SK-N-MC (cell line): ENCODE measurements at regions not wholly inside any gene's neighbourhood (a gene's known extent, or its start where the extent isn't known, plus 50 kb on each side); places are given as distances from the start of the nearest gene placed in this dataset.
A peak's percentile ranks its signal among the peaks of the same experiment; 100 is the strongest.
"Not testable (repeated sequence)": the region's sequence is repeated elsewhere in the genome, so short reads cannot be mapped to it uniquely, and the experiment has no call there.

Experiments
- DNase-seq: peaks from one replicate; pipeline ENCODE4 v3.0.0-alpha.2; 2011; ENCODE audit warnings: low read depth, low spot score
- H3K27ac ChIP-seq: fragments of 200-600 bp; sonication (generic); 2 replicates; pipeline ENCODE4 v1.5.1; 2016; ENCODE audit warnings: mixed run types
- H3K36me3 ChIP-seq: fragments of 200-600 bp; sonication (generic); 2 replicates; pipeline ENCODE4 v1.6.1; 2017; ENCODE audit warnings: antibody characterized with exemption, low read length, mixed read lengths; ENCODE audit not compliant: insufficient read depth
- H3K4me3 ChIP-seq: fragments of 200-600 bp; sonication (generic); 2 replicates; pipeline ENCODE4 v1.5.1; 2016
- H3K9ac ChIP-seq: fragments of 200-600 bp; sonication (generic); 2 replicates; pipeline ENCODE4 v1.8.0; 2017; ENCODE audit warnings: mixed run types, mixed read lengths; ENCODE audit not compliant: insufficient read length
- H3K9me3 ChIP-seq: fragments of 200-600 bp; sonication (generic); 2 replicates; pipeline ENCODE4 v1.6.1; 2017; ENCODE audit warnings: low read depth, mild to moderate bottlenecking, antibody characterized with exemption, low read length, moderate library complexity, mixed read lengths
- EZH2 ChIP-seq: fragments of 200-600 bp; sonication (generic); IDR thresholded peaks from one replicate; pipeline ENCODE4 v1.6.1; 2017; ENCODE audit warnings: antibody characterized with exemption
- FOXP2 ChIP-seq: optimal IDR thresholded peaks from 2 replicates; pipeline ENCODE3; 2011; ENCODE audit warnings: mild to moderate bottlenecking, moderate library complexity; ENCODE audit not compliant: insufficient read depth; ENCODE audit errors: extremely low read length, control extremely low read depth
- POLR2AphosphoS5 ChIP-seq: IDR thresholded peaks from 2 replicates; pipeline ENCODE4 v1.6.1; 2012; ENCODE audit warnings: mild to moderate bottlenecking, low read depth, low read length, borderline replicate concordance

DNA sequence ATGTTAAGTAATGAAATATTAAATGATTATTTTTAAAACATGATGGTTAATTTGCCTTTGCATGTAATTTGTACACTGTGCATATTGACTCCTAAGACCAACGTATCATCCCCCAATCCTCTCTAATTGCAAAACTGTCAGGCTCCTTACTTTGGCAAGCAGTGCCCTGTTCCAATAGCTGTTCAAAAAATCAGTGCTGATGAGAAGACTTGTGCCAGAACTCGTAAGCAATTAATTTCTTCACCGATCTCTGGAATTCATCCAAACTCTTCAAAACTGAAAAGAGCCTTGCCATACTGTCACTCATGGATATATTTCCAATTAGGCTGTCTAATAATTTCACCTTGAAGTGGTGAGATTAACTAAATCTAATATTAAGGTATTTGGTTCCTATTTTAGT is 493.9 kb upstream of the NDST4 start:
- H3K9ac ChIP-seq: no peak overlapping the region
- H3K27ac ChIP-seq: no peak overlapping the region
- TF ChIP-seq FOXP2 (no peak), EZH2 (no peak), POLR2AphosphoS5 (no peak)
- no peak for DNase-seq
- H3K4me3 ChIP-seq: no peak overlapping the region
- H3K36me3 ChIP-seq: no peaks in the 10 kb centered on the region
- H3K9me3 ChIP-seq: no peaks in the 10 kb centered on the region

DNA sequence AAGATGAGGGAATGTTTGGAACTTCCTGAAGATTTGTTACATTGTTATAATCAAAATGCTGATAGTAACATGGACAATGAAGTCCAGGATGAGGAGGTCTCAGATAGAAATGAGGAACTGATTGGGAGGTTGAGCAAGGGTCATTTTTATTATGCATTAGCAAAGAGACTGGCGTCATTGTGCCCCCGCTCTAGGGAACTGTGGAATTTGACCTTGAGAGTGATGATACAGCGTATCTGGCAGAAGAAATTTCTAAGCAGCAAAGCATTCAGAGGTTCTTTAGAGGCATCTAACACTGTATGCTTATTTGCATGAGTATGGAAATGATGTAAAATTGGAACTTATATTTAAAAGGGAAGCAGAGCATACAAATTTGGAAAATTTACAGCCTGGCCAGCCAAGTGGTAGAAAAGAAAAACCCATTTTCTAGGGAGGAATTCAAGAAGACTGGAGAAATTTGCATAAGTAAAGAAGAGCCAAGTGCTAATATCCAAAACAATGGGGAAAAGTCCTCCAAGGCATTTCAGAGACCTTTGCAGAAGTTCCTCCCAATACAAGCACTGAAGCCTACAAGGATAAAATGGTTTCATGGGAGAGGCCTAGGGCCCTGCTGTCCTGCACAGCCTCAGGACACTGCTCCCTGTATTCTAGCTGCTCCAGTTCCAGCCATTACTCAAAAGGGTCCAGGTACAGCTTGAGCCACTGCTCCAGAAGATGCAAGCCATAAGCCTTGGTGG is 483.0 kb upstream of the NDST4 start:
- no peak for DNase-seq
- Histone ChIP-seq H3K4me3 (no peak overlapping the region), H3K27ac (no peak overlapping the region), H3K9ac (no peak overlapping the region), H3K9me3 (no peaks in the 10 kb centered on the region), H3K36me3 (no peaks in the 10 kb centered on the region)
- no peak for TF ChIP-seq FOXP2
- no peak for TF ChIP-seq POLR2AphosphoS5
- no peak for TF ChIP-seq EZH2

DNA sequence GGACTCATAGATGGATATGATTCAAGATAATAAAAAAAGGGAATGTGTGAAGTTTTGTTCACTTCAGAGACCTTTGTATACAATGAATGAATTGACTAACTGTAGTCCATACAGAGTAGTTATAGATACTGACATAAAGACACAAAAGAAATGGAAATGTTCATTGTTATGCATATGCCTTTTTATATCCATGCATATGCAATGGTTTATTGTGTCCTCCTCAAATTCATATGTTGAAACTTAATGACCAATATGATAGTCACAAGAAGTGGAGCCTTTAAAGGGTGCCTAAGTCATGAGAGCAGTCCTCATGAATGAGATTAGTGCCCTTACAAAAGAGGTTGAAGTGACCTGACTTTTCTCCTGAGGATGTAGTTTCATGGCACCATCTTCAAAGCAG is 467.5 kb upstream of the NDST4 start:
- no peak overlapping the region for H3K9ac ChIP-seq
- no peaks in the 10 kb centered on the region for H3K9me3 ChIP-seq
- H3K36me3 ChIP-seq: no peaks in the 10 kb centered on the region
- no peak overlapping the region for H3K27ac ChIP-seq
- TF ChIP-seq FOXP2 (no peak), POLR2AphosphoS5 (no peak), EZH2 (no peak)
- DNase-seq: no peak
- no peak overlapping the region for H3K4me3 ChIP-seq

DNA sequence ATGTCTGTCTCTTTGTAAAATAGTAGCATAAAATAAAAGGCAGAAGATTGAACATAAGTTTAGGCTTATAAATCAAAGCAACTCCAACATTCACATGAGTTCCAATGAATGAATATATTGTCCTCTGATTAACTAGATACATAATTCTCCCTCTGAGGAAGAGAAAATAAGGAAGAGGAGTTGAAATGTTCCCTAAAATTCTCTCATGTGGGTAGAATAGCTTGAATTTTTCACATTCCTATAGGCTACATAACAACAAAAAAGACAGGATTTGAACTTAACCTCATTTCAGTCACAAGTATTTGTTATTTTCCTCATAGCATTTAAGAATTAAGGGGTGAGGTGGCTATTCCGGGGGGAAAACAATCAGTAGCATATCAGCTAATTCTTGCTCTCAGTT is 462.4 kb upstream of the NDST4 start:
- H3K9me3 ChIP-seq: no peaks in the 10 kb centered on the region
- no peak overlapping the region for H3K27ac ChIP-seq
- H3K36me3 ChIP-seq: no peaks in the 10 kb centered on the region
- TF ChIP-seq POLR2AphosphoS5 (no peak), EZH2 (no peak), FOXP2 (no peak)
- H3K9ac ChIP-seq: no peak overlapping the region
- H3K4me3 ChIP-seq: no peak overlapping the region
- DNase-seq: no peak

DNA sequence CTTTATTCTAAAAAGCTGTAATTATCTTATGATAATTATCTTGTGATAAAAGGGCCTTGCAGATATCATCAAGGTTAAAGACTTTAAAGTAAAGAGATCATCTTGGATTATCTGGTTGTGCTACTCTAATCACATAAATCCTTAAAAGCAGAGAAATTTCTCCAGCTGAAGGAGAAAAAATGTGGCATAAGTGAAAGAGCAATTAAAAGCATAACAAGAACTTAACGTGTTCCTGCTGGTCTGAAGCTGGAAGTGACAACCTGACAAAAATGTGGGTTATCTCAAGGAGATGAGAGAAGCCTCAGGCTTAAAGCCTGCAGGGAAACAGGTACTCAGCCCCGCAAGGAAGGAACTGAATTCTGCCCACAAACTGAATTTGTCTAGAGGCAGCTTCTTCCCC is 449.1 kb upstream of the NDST4 start:
- Histone ChIP-seq H3K27ac (peak overlapping the region; percentile 82), H3K4me3 (peak overlapping the region; percentile 30), H3K36me3 (no peaks in the 10 kb centered on the region), H3K9ac (peak overlapping the region; percentile 24), H3K9me3 (no peaks in the 10 kb centered on the region)
- no peak for DNase-seq
- no peak for TF ChIP-seq FOXP2
- no peak for TF ChIP-seq POLR2AphosphoS5
- no peak for TF ChIP-seq EZH2

DNA sequence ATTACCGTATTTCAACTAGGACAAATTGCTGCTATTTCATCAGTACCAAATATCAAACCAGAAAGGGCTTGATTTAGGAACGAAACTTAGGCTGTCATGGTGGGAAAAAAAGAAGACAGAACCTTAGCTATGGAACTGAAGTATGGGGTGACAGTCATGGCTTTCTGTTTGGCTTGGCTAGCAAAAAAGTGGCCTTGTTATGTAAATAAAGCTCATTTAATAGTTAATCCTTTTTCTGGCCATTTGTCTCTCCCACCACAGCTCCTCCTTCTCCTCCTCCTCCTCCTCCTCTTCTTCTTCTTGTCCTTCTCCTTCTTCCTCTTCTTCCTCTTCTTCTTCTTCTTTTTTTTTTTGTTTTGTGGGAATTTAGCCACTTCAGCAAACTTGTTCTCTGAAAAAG is 434.7 kb upstream of the NDST4 start:
- no peak for DNase-seq
- Histone ChIP-seq H3K36me3 (no peaks in the 10 kb centered on the region), H3K4me3 (no peak overlapping the region), H3K9ac (no peak overlapping the region), H3K27ac (no peak overlapping the region), H3K9me3 (no peaks in the 10 kb centered on the region)
- no peak for TF ChIP-seq FOXP2
- TF ChIP-seq EZH2: no peak
- TF ChIP-seq POLR2AphosphoS5: no peak

DNA sequence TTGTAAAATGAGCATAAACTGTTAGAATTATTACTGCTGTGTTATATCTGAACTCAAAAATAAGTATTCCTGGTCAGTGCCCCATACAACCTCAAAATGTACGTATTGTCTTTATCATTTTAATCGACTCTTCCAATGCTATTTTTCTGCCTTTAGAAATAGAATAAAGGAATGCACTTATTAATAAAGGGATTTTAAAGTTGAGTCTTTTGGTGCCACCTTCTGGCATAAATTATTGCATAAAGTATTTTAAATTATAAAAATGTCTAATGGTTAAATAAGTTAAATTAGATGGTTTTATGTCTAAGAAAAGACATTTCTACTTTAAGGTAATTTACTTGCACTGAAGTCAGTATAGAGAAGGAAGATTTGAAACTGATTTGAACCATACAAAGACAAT is 424.0 kb upstream of the NDST4 start:
- TF ChIP-seq POLR2AphosphoS5 (no peak), EZH2 (no peak), FOXP2 (no peak)
- H3K36me3 ChIP-seq: no peaks in the 10 kb centered on the region
- peak overlapping the region; percentile 58 for H3K4me3 ChIP-seq
- H3K9ac ChIP-seq: peak overlapping the region; percentile 30
- peak; percentile 71 for DNase-seq
- H3K27ac ChIP-seq: peak overlapping the region; percentile 76
- peaks cover 4% of the 10 kb centered on the region; the same call in 1 of the 2 replicates for H3K9me3 ChIP-seq

DNA sequence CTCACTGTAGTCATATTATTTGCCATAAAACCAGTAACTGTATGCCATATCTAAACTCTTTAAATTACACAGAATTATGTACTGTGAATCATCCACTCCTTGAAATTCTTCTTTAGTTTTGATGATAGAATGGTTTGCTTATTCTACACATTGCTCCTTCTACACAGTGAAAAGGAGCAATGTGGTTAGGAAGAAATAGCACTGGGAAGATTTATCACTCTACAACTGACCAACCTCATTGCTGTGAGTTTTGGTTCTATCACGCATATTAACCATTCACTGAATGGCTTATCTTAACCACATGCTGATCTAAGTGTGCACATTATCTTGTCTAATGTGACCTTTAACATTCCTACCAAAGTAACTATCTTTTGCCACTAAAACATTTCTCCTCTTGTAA is 415.7 kb upstream of the NDST4 start:
- TF ChIP-seq FOXP2 (no peak), POLR2AphosphoS5 (no peak), EZH2 (no peak)
- H3K27ac ChIP-seq: no peak overlapping the region
- no peaks in the 10 kb centered on the region for H3K36me3 ChIP-seq
- H3K4me3 ChIP-seq: no peak overlapping the region
- no peaks in the 10 kb centered on the region for H3K9me3 ChIP-seq
- no peak overlapping the region for H3K9ac ChIP-seq
- DNase-seq: no peak

DNA sequence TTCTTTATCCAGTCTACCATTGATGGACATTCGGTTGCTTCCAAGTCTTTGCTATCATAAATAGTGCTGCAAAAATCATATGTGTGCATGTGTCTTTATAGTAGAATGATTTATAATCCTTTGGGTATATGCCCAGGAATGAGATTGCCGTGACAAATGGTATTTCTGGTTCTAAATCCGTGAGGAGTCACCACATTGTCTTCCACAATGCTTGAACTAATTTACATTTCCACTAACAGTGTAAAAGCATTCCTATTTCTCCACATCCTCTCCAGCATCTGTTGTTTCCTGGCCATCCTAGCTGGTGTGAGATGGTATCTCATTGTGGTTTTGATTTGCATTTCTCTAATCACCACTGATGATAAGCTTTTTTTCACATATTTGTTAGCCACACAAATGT is 406.1 kb upstream of the NDST4 start:
- H3K36me3 ChIP-seq, H3K9ac ChIP-seq, H3K4me3 ChIP-seq, H3K9me3 ChIP-seq, H3K27ac ChIP-seq: not testable (repeated sequence)
- DNase-seq: peak; percentile 47
